Activated CD4-positive, alpha-beta memory T cell treated with anti-CD3 and anti-CD28 coated beads, Interleukin-2, amount 10 ng/mL, durations not matched to agents 7 days and 5 days (primary cell): ENCODE measurements at regions not wholly inside any gene's neighbourhood (a gene's known extent, or its start where the extent isn't known, plus 50 kb on each side); places are given as distances from the start of the nearest gene placed in this dataset.

Experiments
- CTCF ChIA-PET: fragments of 350-600 bp; sonication (Branson Sonifier 250); formaldehyde crosslinking; loops from one replicate; lab custom pipeline; 2021; ENCODE audit warnings: antibody characterized with exemption, inconsistent platforms; lab: Charles Lee
- POLR2A ChIA-PET: fragments of 350-600 bp; sonication (Branson Sonifier 250); formaldehyde crosslinking; loops from one replicate; lab custom pipeline; 2021; ENCODE audit warnings: antibody characterized with exemption; lab: Charles Lee
- DNase-seq: peaks from one replicate; pipeline ENCODE4 v3.0.0-alpha.2; 2020
- H3K27ac Mint-ChIP-seq: one replicate; pipeline ENCODE4 v1.8.0; 2021; ENCODE audit warnings: mild to moderate bottlenecking, mixed read lengths
- H3K27me3 Mint-ChIP-seq: one replicate; pipeline ENCODE4 v1.8.0; 2021; ENCODE audit warnings: mixed read lengths
- H3K36me3 Mint-ChIP-seq: one replicate; pipeline ENCODE4 v1.8.0; 2021; ENCODE audit warnings: low read depth, mixed read lengths
- H3K4me1 Mint-ChIP-seq: one replicate; pipeline ENCODE4 v1.8.0; 2021; ENCODE audit warnings: mixed read lengths
- H3K4me3 Mint-ChIP-seq: one replicate; pipeline ENCODE4 v1.8.0; 2021; ENCODE audit warnings: mild to moderate bottlenecking, mixed read lengths
- H3K9me3 Mint-ChIP-seq: one replicate; pipeline ENCODE4 v1.8.0; 2021; ENCODE audit warnings: mixed read lengths

- Mint-ChIP-seq H3K27ac (no peak overlapping the region), H3K27me3 (no peaks in the 10 kb centered on the region), H3K36me3 (no peaks in the 10 kb centered on the region), H3K9me3 (peaks cover 3% of the 10 kb centered on the region), H3K4me3 (no peak overlapping the region), H3K4me1 (no peaks in the 10 kb centered on the region)
- no peak for DNase-seq
- CTCF ChIA-PET: no interaction called here
- POLR2A ChIA-PET: no interaction called here
Observed at GRCh38 chr21:27582948-27583430, 616.1 kb upstream of the ADAMTS5 start.

GRCh38 chr21:27582246-27582947 is 615.5 kb upstream of the ADAMTS5 start:
- peaks cover 3% of the 10 kb centered on the region for H3K9me3 Mint-ChIP-seq
- no peaks in the 10 kb centered on the region for H3K27me3 Mint-ChIP-seq
- DNase-seq: no peak
- H3K27ac Mint-ChIP-seq: no peak overlapping the region
- H3K36me3 Mint-ChIP-seq: no peaks in the 10 kb centered on the region
- POLR2A ChIA-PET: no interaction called here
- H3K4me3 Mint-ChIP-seq: no peak overlapping the region
- H3K4me1 Mint-ChIP-seq: no peaks in the 10 kb centered on the region
- CTCF ChIA-PET: no interaction called here

- H3K36me3 Mint-ChIP-seq: no peaks in the 10 kb centered on the region
- ChIA-PET POLR2A (no interaction called here), CTCF (no interaction called here)
- H3K27ac Mint-ChIP-seq: no peak overlapping the region
- H3K4me3 Mint-ChIP-seq: no peak overlapping the region
- H3K27me3 Mint-ChIP-seq: no peaks in the 10 kb centered on the region
- no peak for DNase-seq
- H3K9me3 Mint-ChIP-seq: no peaks in the 10 kb centered on the region
- H3K4me1 Mint-ChIP-seq: no peaks in the 10 kb centered on the region
Observed at GRCh38 chr21:27581168-27581567, 614.3 kb upstream of the ADAMTS5 start.

- no peak for DNase-seq
- H3K27ac Mint-ChIP-seq: no peak overlapping the region
- CTCF ChIA-PET: no interaction called here
- no peaks in the 10 kb centered on the region for H3K4me1 Mint-ChIP-seq
- POLR2A ChIA-PET: no interaction called here
- H3K36me3 Mint-ChIP-seq: no peaks in the 10 kb centered on the region
- no peak overlapping the region for H3K4me3 Mint-ChIP-seq
- H3K9me3 Mint-ChIP-seq: no peaks in the 10 kb centered on the region
- H3K27me3 Mint-ChIP-seq: no peaks in the 10 kb centered on the region
Observed at GRCh38 chr21:27580276-27580675, 613.4 kb upstream of the ADAMTS5 start.

GRCh38 chr21:27578741-27579265 is 611.9 kb upstream of the ADAMTS5 start:
- Mint-ChIP-seq H3K4me1 (no peaks in the 10 kb centered on the region), H3K36me3 (no peaks in the 10 kb centered on the region), H3K9me3 (peaks cover 2% of the 10 kb centered on the region), H3K4me3 (no peak overlapping the region), H3K27ac (no peak overlapping the region), H3K27me3 (no peaks in the 10 kb centered on the region)
- ChIA-PET CTCF (no interaction called here), POLR2A (no interaction called here)
- no peak for DNase-seq

GRCh38 chr21:27572696-27573095 is 605.8 kb upstream of the ADAMTS5 start:
- ChIA-PET CTCF (no interaction called here), POLR2A (no interaction called here)
- Mint-ChIP-seq H3K27ac (no peak overlapping the region), H3K4me3 (no peak overlapping the region), H3K4me1 (no peaks in the 10 kb centered on the region), H3K36me3 (no peaks in the 10 kb centered on the region), H3K9me3 (peaks cover 7% of the 10 kb centered on the region), H3K27me3 (no peaks in the 10 kb centered on the region)
- no peak for DNase-seq

- H3K9me3 Mint-ChIP-seq: peaks cover 7% of the 10 kb centered on the region
- H3K4me3 Mint-ChIP-seq: no peak overlapping the region
- H3K27me3 Mint-ChIP-seq: no peaks in the 10 kb centered on the region
- CTCF ChIA-PET: no interaction called here
- no peak overlapping the region for H3K27ac Mint-ChIP-seq
- H3K4me1 Mint-ChIP-seq: no peaks in the 10 kb centered on the region
- POLR2A ChIA-PET: no interaction called here
- no peaks in the 10 kb centered on the region for H3K36me3 Mint-ChIP-seq
- DNase-seq: no peak
Observed at GRCh38 chr21:27571706-27572105, 604.8 kb upstream of the ADAMTS5 start.

- CTCF ChIA-PET: no interaction called here
- DNase-seq: no peak
- no peak overlapping the region for H3K4me3 Mint-ChIP-seq
- POLR2A ChIA-PET: no interaction called here
- no peak overlapping the region for H3K27ac Mint-ChIP-seq
- no peaks in the 10 kb centered on the region for H3K4me1 Mint-ChIP-seq
- H3K27me3 Mint-ChIP-seq: no peaks in the 10 kb centered on the region
- peaks cover 7% of the 10 kb centered on the region for H3K9me3 Mint-ChIP-seq
- H3K36me3 Mint-ChIP-seq: no peaks in the 10 kb centered on the region
Observed at GRCh38 chr21:27570306-27570868, 603.5 kb upstream of the ADAMTS5 start.

GRCh38 chr21:27569831-27570230 is 602.9 kb upstream of the ADAMTS5 start:
- no peak overlapping the region for H3K4me3 Mint-ChIP-seq
- H3K36me3 Mint-ChIP-seq: no peaks in the 10 kb centered on the region
- POLR2A ChIA-PET: no interaction called here
- no peak overlapping the region for H3K27ac Mint-ChIP-seq
- no peak for DNase-seq
- no peaks in the 10 kb centered on the region for H3K27me3 Mint-ChIP-seq
- H3K9me3 Mint-ChIP-seq: peaks cover 7% of the 10 kb centered on the region
- CTCF ChIA-PET: no interaction called here
- H3K4me1 Mint-ChIP-seq: no peaks in the 10 kb centered on the region

GRCh38 chr21:27569091-27569490 is 602.2 kb upstream of the ADAMTS5 start:
- Mint-ChIP-seq H3K36me3 (no peaks in the 10 kb centered on the region), H3K27me3 (no peaks in the 10 kb centered on the region), H3K27ac (no peak overlapping the region), H3K9me3 (peaks cover 7% of the 10 kb centered on the region), H3K4me3 (no peak overlapping the region), H3K4me1 (no peaks in the 10 kb centered on the region)
- ChIA-PET POLR2A (no interaction called here), CTCF (no interaction called here)
- no peak for DNase-seq

- ChIA-PET POLR2A (no interaction called here), CTCF (no interaction called here)
- H3K4me3 Mint-ChIP-seq: no peak overlapping the region
- no peaks in the 10 kb centered on the region for H3K36me3 Mint-ChIP-seq
- no peaks in the 10 kb centered on the region for H3K4me1 Mint-ChIP-seq
- peaks cover 2% of the 10 kb centered on the region for H3K9me3 Mint-ChIP-seq
- no peaks in the 10 kb centered on the region for H3K27me3 Mint-ChIP-seq
- no peak overlapping the region for H3K27ac Mint-ChIP-seq
- DNase-seq: no peak
Observed at GRCh38 chr21:27567381-27567780, 600.5 kb upstream of the ADAMTS5 start.

- H3K9me3 Mint-ChIP-seq: peaks cover 2% of the 10 kb centered on the region
- no peaks in the 10 kb centered on the region for H3K4me1 Mint-ChIP-seq
- H3K27ac Mint-ChIP-seq: no peak overlapping the region
- no peaks in the 10 kb centered on the region for H3K36me3 Mint-ChIP-seq
- no peaks in the 10 kb centered on the region for H3K27me3 Mint-ChIP-seq
- POLR2A ChIA-PET: no interaction called here
- DNase-seq: no peak
- H3K4me3 Mint-ChIP-seq: no peak overlapping the region
- CTCF ChIA-PET: no interaction called here
Observed at GRCh38 chr21:27566521-27566920, 599.6 kb upstream of the ADAMTS5 start.

- H3K4me1 Mint-ChIP-seq: no peaks in the 10 kb centered on the region
- ChIA-PET CTCF (no interaction called here), POLR2A (no interaction called here)
Observed at GRCh38 chr21:27565364-27565763, 598.5 kb upstream of the ADAMTS5 start.

More at GRCh38 chr21:27565364-27565763, 598.5 kb upstream of the ADAMTS5 start:
- Mint-ChIP-seq H3K4me3 (no peak overlapping the region), H3K27ac (no peak overlapping the region), H3K9me3 (peaks cover 1% of the 10 kb centered on the region), H3K36me3 (no peaks in the 10 kb centered on the region), H3K27me3 (no peaks in the 10 kb centered on the region)
- no peak for DNase-seq
